IPS-11a (cell line): ENCODE measurements at regions not wholly inside any gene's neighbourhood (a gene's known extent, or its start where the extent isn't known, plus 50 kb on each side); places are given as distances from the start of the nearest gene placed in this dataset.

Experiments
- H3K4me3 ChIP-seq: one replicate; pipeline ENCODE4 v1.5.1; 2013; ENCODE audit warnings: low read depth, low read length, control low read depth

DNA sequence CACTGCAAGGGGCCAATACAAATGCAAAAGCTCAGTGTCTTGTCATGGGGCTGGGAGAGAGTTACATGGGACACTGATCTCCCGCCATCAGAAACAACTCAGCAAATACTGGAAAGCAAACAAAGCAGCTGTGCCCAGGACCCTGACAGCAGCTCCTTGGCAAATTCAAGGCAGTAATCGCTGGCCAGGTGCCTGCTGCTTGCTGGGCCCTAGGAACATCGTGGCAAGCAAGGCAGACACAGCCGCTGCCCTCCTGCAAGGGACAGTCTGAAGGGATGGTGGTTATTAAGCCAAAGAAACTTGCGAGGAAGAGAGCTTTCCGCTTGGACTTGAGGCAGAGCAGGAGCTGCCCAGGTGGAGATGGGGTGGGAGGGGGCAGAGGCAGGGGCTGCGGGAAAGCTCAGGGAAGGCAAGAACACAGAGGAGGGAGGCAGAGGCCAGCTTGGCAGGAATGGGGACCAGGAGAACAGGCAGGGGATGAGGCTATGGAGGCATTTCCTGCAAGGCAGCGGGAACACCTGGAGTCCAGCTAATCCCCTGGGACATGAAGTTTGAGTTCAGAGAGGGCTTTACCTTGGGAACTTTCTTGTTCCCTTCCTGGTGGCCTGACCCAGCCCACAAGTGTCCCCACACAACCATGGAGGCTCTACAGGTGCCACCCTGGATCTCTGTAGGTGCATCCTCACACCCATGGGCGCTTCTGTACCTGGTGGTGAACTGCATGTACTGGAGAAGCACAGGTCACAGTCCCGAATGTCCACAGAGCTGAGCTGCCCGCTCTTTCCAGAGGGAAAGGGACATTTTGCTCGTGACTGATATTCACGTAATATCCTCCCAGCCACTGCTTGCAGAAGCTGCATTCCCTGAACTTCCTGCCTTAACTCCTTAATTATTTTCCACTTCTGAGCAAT is 78.7 kb upstream of the ATP2B2 start:
- H3K4me3 ChIP-seq = no peak overlapping the region

DNA sequence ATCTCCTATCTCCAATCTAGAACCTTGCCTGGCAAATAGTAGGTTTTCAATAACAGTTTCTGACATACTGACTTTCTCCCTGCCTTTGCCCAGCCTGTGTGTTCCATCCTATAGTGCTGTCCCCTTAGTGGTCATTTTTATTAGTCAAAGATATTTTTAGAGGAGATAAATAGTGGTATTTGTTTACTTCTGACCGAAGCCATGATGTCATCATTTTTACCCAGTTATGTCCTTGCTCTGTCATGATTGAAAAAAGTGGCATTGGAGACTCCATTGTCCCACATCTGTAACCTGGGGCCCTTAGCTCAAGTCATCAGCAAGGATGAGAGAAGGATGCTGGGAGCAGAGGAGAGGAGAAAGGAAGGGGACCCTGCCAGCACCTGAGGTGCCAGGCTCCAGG is 80.6 kb upstream of the ATP2B2 start:
- no peak overlapping the region for H3K4me3 ChIP-seq

- no peak overlapping the region for H3K4me3 ChIP-seq
These were observed 89.5 kb upstream of the ATP2B2 start for GRCh38 chr3:10594915-10595314.

DNA sequence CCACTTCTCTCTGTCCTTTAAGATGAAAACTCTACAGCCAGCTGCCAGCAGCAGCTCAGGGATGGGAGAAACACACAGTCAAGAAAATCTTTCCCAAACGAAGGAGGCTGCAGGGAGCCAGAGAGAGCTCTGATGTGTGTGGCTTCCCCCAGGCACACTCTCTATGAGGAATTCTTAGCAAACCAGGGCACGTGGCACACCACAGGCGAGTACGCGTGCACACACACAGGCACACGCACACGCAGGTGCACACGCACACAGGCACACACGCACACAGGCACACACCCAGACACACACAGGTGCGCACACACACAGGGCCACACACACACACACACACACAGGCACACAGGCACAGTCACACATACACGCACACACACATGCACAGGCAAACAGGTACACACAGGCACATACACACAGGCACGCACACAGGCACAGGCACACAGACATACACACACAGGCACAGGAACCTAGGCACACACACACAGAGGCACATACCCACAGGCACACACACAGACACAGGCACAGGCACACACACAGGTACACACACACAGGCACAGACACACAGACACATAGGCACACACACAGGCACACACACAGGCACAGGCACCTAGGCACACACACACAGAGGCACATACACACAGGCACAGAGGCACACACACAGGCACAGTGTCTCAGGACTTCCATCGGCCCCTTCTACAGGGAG is 91.5 kb upstream of the ATP2B2 start:
- H3K4me3 ChIP-seq = no peak overlapping the region

GRCh38 chr3:10597733-10598132 is 92.3 kb upstream of the ATP2B2 start:
- no peak overlapping the region for H3K4me3 ChIP-seq

- H3K4me3 ChIP-seq = no peak overlapping the region
These were observed 93.6 kb upstream of the ATP2B2 start for GRCh38 chr3:10599017-10599416.

DNA sequence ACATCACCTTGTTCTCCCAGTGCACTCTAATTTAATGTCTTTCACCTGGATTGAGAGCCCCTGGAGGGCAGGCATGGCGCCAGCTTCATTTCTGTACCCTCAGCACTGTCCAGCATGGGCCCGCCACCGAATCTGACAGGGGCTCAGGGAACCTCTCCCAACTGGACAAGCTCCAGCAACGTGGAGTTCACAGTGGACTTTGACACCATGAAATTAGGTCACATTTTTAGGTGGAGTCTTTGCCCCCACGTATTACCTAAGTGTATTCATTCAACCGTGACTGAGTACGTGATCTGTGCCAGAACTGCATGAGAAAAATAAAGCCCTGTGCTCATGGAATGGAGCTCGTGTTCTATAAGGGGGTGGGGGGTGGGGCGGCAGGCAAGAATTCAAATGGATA is 94.1 kb upstream of the ATP2B2 start:
- no peak overlapping the region for H3K4me3 ChIP-seq

- no peak overlapping the region for H3K4me3 ChIP-seq
These were observed 94.9 kb upstream of the ATP2B2 start for GRCh38 chr3:10600296-10600714.

- no peak overlapping the region for H3K4me3 ChIP-seq
These were observed 95.3 kb upstream of the ATP2B2 start for GRCh38 chr3:10600726-10601125.

GRCh38 chr3:10601151-10601856 is 95.9 kb upstream of the ATP2B2 start:
- no peak overlapping the region for H3K4me3 ChIP-seq

DNA sequence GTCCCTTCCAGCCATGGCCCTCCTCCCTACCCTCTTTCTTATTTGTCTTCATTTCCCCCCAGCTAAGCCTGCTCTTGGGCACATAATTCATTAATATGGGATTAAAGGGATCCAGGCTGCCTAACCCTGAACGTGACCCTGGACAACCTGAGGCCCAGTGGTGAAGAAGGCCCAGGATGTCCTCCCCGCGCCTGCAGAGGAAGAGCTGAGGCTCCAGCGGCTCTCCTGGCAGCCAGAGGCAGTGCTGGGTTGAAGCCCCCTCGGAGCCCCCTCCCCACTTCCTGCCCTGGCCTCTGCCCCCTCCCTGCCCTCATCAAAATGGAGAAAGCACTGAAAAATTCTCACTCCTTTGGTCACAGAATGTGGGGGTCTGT is 96.5 kb upstream of the ATP2B2 start:
- H3K4me3 ChIP-seq = no peak overlapping the region

GRCh38 chr3:10602271-10602670 is 96.9 kb upstream of the ATP2B2 start:
- no peak overlapping the region for H3K4me3 ChIP-seq

GRCh38 chr3:10602769-10603768 is 97.7 kb upstream of the ATP2B2 start:
- H3K4me3 ChIP-seq = no peak overlapping the region

DNA sequence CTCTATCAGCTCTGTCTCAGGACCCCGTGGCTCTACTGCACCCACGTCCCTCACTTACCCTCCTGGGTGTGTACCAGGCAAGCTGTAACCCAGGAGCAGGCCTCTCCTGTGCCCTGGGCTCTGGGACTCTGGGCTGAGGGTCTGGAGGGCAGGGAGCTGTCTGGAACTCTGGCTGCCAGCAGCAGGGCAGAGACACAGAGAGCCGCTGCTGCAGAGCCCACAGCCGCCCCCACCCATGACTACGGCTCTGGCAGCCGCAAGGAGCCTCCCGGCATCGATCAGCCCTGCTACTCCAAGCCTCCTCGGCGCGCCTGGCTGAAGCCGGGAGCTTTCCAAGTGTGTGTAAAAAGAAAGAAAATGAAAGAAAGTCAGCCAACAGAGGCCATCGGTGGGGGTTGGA is 103.7 kb upstream of the ATP2B2 start:
- H3K4me3 ChIP-seq = no peak overlapping the region

DNA sequence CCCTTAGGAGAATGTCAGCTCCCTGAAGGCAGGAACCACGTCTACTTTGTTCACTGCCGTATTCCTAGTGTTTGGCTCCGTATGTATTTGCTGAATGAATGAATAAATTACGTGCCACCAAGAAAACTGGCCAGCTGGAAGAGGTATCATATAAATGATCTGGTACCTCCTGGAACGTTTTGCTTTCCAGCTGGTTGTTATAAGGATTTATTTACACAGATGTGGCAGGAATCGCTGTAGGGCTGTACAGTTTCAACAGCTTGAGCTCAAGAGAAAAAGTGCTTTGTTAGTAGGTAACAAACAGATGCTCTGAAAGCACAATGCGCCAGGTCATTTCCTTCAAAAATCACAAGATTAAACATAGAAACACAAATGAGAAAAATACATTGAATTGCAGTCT is 108.8 kb upstream of the ATP2B2 start:
- H3K4me3 ChIP-seq = no peak overlapping the region

DNA sequence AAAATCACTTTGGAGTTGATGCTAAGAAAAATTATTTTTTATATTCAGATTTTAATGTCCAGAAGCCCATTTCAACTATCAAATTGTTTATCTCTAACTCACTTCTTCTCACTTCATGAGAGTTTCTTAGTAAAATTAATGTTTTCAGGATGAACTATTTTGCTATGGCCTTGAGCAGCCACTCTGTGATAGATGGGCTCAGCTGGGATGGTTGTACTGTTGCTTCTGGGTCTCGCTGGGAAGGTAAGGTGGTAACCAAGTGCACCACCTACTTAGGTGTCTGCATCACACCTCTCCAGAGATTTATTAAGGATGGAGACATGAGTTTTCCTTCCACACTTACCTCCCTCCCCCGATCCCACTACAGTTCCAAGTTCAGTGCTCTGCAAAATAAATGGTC is 110.3 kb upstream of the ATP2B2 start:
- H3K4me3 ChIP-seq = no peak overlapping the region

- no peak overlapping the region for H3K4me3 ChIP-seq
These were observed 110.9 kb upstream of the ATP2B2 start for GRCh38 chr3:10616321-10616720.

- H3K4me3 ChIP-seq = no peak overlapping the region
These were observed 114.8 kb upstream of the ATP2B2 start for GRCh38 chr3:10619989-10620832.

DNA sequence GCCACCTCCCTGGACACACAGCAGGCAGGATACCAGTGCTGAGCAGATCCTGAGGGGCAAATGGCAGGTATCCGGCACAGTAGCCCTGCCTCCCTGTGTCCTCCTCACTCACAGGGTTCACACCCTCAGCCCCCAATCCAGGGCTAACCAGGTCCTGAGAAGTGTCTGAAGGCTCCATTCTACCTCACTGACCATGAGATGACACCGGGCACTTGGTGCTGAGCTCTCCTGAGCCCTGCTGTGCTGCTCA is 115.4 kb upstream of the ATP2B2 start:
- no peak overlapping the region for H3K4me3 ChIP-seq
